SK-N-SH treated with all-trans-retinoic acid at 6 μM for 48 hours (cell line): ENCODE measurements at regions not wholly inside any gene's neighbourhood (a gene's known extent, or its start where the extent isn't known, plus 50 kb on each side); places are given as distances from the start of the nearest gene placed in this dataset.

Source experiments
- ATAC-seq: fragments of 200-7000 bp; cut with Tn5 transposase; 3 replicates; pipeline ENCODE4 v1.9.1; 2020; ENCODE audit warnings: mild to moderate bottlenecking, moderate library complexity
- ARNTL ChIP-seq: fragments of 450-650 bp; formaldehyde crosslinking; IDR thresholded peaks from 2 replicates; pipeline ENCODE4 v1.5.0; 2020; ENCODE audit warnings: low read depth, mild to moderate bottlenecking, moderate library complexity, borderline replicate concordance
- BACH2 ChIP-seq: fragments of 250-450 bp; sonication (Bioruptor Pico); IDR thresholded peaks from 2 replicates; pipeline ENCODE4 v1.9.0; 2021; ENCODE audit warnings: mild to moderate bottlenecking, borderline replicate concordance
- CSDC2 ChIP-seq: fragments of 250-450 bp; sonication (Bioruptor Pico); IDR thresholded peaks from 2 replicates; pipeline ENCODE4 v1.5.0; 2020; ENCODE audit warnings: mild to moderate bottlenecking, moderate library complexity
- ESRRG ChIP-seq: fragments of 250-450 bp; sonication (Bioruptor Pico); IDR thresholded peaks from 2 replicates; pipeline ENCODE4 v1.6.1; 2021; ENCODE audit warnings: mild to moderate bottlenecking
- GLIS3 ChIP-seq: fragments of 250-450 bp; sonication (Bioruptor Pico); IDR thresholded peaks from 2 replicates; pipeline ENCODE4 v1.5.0; 2020; ENCODE audit warnings: mild to moderate bottlenecking, moderate library complexity
- OSR1 ChIP-seq: fragments of 250-450 bp; sonication (Bioruptor Pico); IDR thresholded peaks from 2 replicates; pipeline ENCODE4 v1.8.0; 2022; ENCODE audit warnings: moderate library complexity, mild to moderate bottlenecking, inconsistent platforms
- PPARA ChIP-seq: fragments of 250-450 bp; sonication (Bioruptor Pico); IDR thresholded peaks from 2 replicates; pipeline ENCODE4 v1.5.0; 2020; ENCODE audit warnings: mild to moderate bottlenecking, borderline replicate concordance
- SNAI2 ChIP-seq: fragments of 250-450 bp; sonication (Bioruptor Pico); IDR thresholded peaks from 2 replicates; pipeline ENCODE4 v1.5.0; 2020; ENCODE audit warnings: mild to moderate bottlenecking, moderate library complexity
- TCF4 ChIP-seq: fragments of 250-450 bp; sonication (Bioruptor Pico); IDR thresholded peaks from 2 replicates; pipeline ENCODE4 v1.8.0; 2021; ENCODE audit warnings: mild to moderate bottlenecking, moderate library complexity, borderline replicate concordance
- ZC3H10 ChIP-seq: fragments of 250-450 bp; sonication (Bioruptor Pico); IDR thresholded peaks from 2 replicates; pipeline ENCODE4 v1.5.1; 2021; ENCODE audit warnings: mild to moderate bottlenecking, moderate library complexity
- ZFP3 ChIP-seq: fragments of 250-450 bp; sonication (Bioruptor Pico); IDR thresholded peaks from 2 replicates; pipeline ENCODE4 v1.5.0; 2020; ENCODE audit warnings: mild to moderate bottlenecking, moderate library complexity
- ZFP30 ChIP-seq: fragments of 450-650 bp; formaldehyde crosslinking; IDR thresholded peaks from 2 replicates; pipeline ENCODE4 v1.5.0; 2022; ENCODE audit warnings: mild to moderate bottlenecking, moderate library complexity
- ZNF70 ChIP-seq: fragments of 450-650 bp; formaldehyde crosslinking; IDR thresholded peaks from 2 replicates; pipeline ENCODE4 v1.5.0; 2020; ENCODE audit warnings: mild to moderate bottlenecking, moderate library complexity
- ZNF8 ChIP-seq: fragments of 450-650 bp; formaldehyde crosslinking; IDR thresholded peaks from 2 replicates; pipeline ENCODE4 v1.5.0; 2020; ENCODE audit warnings: mild to moderate bottlenecking, moderate library complexity
- TF ChIP-seq, protein P1 (sequence below): fragments of 250-450 bp; sonication (Bioruptor Pico); IDR thresholded peaks from 2 replicates; pipeline ENCODE4 v1.8.0; 2021; ENCODE audit warnings: low read depth, mild to moderate bottlenecking, moderate library complexity, borderline replicate concordance
- TF ChIP-seq, protein P2 (sequence below): fragments of 250-450 bp; sonication (Bioruptor Pico); IDR thresholded peaks from 2 replicates; pipeline ENCODE4 v1.8.0; 2020; ENCODE audit warnings: mild to moderate bottlenecking, moderate library complexity, borderline replicate concordance
- TF ChIP-seq, protein P3 (sequence below): fragments of 250-450 bp; sonication (Bioruptor Pico); IDR thresholded peaks from 2 replicates; pipeline ENCODE4 v1.5.1; 2021; ENCODE audit warnings: mild to moderate bottlenecking, moderate library complexity
- TF ChIP-seq, protein P4 (sequence below): fragments of 250-450 bp; sonication (Bioruptor Pico); IDR thresholded peaks from 2 replicates; pipeline ENCODE4 v1.5.1; 2020; ENCODE audit warnings: low read depth, mild to moderate bottlenecking, moderate library complexity

DNA sequence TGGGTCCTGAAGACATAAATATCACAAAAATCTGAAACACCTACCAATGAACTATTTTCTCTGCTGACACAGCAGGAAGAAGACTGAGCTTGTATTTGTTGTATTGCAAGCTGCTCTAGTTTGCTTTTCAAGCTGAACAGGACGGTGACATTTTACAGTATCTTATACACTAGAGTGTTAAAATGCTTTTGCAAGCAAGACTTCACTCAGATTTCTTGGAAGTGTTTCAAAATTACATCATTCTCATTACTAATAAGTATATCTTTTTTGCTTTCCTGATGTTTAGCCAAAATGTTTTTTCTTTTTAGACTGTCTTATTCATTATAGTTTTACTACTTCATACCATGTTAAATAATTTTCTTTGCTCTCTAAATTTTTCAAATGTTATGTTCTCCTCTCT, 427.1 kb upstream of the CXADR start:
- no peak for TF ChIP-seq ARNTL
- ATAC-seq = no peak

DNA sequence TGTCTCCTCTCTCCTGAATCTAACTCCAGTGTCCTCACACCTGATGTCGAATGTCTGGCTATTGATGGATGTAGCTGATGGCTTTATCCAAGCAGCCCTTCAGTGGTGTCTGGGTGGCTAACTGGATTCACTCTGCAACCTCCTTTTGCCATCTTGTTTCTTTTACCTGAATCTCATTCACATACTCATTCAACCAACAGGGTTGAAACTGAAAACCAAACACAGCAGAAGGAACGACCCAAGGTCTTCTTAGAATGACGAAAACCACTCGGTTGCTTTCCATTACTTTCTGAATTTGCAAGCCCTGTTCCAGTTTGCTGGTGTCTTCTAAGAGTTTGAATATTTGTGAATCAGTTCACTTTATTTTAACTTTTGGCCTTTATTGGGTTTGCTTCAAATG, 424.3 kb upstream of the CXADR start:
- TF ChIP-seq, protein P1, sequence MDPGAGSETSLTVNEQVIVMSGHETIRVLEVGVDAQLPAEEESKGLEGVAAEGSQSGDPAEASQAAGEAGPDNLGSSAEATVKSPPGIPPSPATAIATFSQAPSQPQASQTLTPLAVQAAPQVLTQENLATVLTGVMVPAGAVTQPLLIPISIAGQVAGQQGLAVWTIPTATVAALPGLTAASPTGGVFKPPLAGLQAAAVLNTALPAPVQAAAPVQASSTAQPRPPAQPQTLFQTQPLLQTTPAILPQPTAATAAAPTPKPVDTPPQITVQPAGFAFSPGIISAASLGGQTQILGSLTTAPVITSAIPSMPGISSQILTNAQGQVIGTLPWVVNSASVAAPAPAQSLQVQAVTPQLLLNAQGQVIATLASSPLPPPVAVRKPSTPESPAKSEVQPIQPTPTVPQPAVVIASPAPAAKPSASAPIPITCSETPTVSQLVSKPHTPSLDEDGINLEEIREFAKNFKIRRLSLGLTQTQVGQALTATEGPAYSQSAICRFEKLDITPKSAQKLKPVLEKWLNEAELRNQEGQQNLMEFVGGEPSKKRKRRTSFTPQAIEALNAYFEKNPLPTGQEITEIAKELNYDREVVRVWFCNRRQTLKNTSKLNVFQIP (CRISPR knock-in tag) = no peak
- TF ChIP-seq ZC3H10 (CRISPR knock-in tag) = no peak
- no peak for TF ChIP-seq ZNF70
- TF ChIP-seq, protein P2, sequence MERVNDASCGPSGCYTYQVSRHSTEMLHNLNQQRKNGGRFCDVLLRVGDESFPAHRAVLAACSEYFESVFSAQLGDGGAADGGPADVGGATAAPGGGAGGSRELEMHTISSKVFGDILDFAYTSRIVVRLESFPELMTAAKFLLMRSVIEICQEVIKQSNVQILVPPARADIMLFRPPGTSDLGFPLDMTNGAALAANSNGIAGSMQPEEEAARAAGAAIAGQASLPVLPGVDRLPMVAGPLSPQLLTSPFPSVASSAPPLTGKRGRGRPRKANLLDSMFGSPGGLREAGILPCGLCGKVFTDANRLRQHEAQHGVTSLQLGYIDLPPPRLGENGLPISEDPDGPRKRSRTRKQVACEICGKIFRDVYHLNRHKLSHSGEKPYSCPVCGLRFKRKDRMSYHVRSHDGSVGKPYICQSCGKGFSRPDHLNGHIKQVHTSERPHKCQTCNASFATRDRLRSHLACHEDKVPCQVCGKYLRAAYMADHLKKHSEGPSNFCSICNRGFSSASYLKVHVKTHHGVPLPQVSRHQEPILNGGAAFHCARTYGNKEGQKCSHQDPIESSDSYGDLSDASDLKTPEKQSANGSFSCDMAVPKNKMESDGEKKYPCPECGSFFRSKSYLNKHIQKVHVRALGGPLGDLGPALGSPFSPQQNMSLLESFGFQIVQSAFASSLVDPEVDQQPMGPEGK (CRISPR knock-in tag) = no peak
- TF ChIP-seq ZFP30 (CRISPR knock-in tag) = no peak
- TF ChIP-seq, all 23 proteins: peak for 0
- ATAC-seq = no peak

DNA sequence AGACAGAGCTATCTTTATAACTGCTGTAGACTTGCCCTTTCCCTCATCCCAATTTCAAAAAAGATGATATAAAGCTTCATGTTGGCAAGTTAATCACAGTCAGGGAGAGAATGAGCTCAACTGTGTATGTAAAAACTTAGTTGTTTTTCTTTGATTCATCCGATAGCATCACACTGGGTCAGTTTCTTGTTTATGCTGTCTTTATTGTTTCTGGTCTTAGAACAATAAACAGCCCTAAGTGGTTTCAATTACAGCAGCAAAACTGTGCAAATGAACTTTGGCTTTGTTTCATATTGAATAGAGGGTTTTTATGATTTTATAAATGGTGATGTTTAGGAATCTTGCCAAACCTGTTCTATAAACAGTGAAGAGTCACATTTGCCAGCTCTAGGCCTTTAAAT, 423.8 kb upstream of the CXADR start:
- no peak for ATAC-seq
- no peak for TF ChIP-seq TCF4 (CRISPR knock-in tag)
- no peak for TF ChIP-seq OSR1
- no peak for TF ChIP-seq ARNTL
- no peak for TF ChIP-seq CSDC2 (CRISPR knock-in tag)
- no peak for TF ChIP-seq ZFP3 (CRISPR knock-in tag)
- no peak for TF ChIP-seq GLIS3 (CRISPR knock-in tag)
- TF ChIP-seq ZNF8 (CRISPR knock-in tag) = no peak
- no peak for TF ChIP-seq ESRRG (CRISPR knock-in tag)
- TF ChIP-seq BACH2 (CRISPR knock-in tag) = no peak
- TF ChIP-seq, protein P3, sequence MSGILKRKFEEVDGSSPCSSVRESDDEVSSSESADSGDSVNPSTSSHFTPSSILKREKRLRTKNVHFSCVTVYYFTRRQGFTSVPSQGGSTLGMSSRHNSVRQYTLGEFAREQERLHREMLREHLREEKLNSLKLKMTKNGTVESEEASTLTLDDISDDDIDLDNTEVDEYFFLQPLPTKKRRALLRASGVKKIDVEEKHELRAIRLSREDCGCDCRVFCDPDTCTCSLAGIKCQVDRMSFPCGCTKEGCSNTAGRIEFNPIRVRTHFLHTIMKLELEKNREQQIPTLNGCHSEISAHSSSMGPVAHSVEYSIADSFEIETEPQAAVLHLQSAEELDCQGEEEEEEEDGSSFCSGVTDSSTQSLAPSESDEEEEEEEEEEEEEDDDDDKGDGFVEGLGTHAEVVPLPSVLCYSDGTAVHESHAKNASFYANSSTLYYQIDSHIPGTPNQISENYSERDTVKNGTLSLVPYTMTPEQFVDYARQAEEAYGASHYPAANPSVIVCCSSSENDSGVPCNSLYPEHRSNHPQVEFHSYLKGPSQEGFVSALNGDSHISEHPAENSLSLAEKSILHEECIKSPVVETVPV (CRISPR knock-in tag) = no peak
- TF ChIP-seq SNAI2 = no peak
- TF ChIP-seq, protein P1 (CRISPR knock-in tag) = no peak
- TF ChIP-seq, protein P4, sequence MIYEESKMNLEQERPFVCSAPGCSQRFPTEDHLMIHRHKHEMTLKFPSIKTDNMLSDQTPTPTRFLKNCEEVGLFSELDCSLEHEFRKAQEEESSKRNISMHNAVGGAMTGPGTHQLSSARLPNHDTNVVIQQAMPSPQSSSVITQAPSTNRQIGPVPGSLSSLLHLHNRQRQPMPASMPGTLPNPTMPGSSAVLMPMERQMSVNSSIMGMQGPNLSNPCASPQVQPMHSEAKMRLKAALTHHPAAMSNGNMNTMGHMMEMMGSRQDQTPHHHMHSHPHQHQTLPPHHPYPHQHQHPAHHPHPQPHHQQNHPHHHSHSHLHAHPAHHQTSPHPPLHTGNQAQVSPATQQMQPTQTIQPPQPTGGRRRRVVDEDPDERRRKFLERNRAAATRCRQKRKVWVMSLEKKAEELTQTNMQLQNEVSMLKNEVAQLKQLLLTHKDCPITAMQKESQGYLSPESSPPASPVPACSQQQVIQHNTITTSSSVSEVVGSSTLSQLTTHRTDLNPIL (CRISPR knock-in tag) = no peak
- TF ChIP-seq PPARA (CRISPR knock-in tag) = no peak

DNA sequence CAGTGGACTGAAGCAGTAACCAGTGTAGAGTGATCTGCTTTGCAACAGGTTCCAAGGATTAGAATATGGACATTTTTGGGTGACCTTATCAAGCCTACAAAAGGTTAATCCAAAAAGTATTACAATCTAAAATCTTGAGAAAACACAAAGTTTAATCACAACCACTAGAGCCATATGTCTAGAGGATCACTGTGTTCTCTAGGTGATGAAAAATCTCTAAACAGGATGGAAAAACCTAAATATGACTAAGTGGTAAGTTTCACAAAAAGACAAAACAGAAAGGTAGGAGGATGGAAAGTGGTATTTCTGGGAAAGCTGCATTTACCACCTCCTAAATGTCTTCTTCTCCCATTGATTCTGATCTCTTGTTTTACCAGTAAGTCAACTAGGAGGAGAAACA, 411.1 kb upstream of the CXADR start:
- TF ChIP-seq, protein P2 (CRISPR knock-in tag) = no peak
- TF ChIP-seq ZFP30 (CRISPR knock-in tag) (no peak), ZC3H10 (CRISPR knock-in tag) (no peak)
- ATAC-seq = no peak
